LNCAP (cell line): ENCODE measurements at regions not wholly inside any gene's neighbourhood (a gene's known extent, or its start where the extent isn't known, plus 50 kb on each side); places are given as distances from the start of the nearest gene placed in this dataset.

Experiments used
- TF ChIP-seq, protein P1 (sequence below): fragments of 450-650 bp; IDR thresholded peaks from 2 replicates; pipeline ENCODE4 v1.5.1; 2017; ENCODE audit warnings: mild to moderate bottlenecking

DNA sequence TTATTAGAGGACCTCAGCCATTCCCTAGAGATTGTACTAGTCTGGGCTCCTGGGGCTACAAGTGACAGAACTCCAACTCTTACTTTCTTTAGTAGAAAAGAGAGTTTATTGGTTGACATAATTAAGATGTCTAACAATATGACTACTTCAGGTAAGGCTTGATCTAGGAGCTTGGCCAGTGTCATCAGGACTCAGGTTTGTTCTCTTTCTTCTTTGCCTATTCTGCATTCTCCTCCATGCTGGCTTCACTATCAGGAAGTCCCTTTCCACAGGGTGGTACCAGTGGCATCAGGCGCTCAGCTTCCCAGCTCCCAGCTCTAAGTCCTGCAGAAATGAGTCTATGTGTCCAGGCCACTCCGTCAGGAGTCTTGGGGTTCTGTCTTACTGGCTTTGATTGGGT, 286.1 kb upstream of the EEF2KMT start:
- TF ChIP-seq, protein P1, sequence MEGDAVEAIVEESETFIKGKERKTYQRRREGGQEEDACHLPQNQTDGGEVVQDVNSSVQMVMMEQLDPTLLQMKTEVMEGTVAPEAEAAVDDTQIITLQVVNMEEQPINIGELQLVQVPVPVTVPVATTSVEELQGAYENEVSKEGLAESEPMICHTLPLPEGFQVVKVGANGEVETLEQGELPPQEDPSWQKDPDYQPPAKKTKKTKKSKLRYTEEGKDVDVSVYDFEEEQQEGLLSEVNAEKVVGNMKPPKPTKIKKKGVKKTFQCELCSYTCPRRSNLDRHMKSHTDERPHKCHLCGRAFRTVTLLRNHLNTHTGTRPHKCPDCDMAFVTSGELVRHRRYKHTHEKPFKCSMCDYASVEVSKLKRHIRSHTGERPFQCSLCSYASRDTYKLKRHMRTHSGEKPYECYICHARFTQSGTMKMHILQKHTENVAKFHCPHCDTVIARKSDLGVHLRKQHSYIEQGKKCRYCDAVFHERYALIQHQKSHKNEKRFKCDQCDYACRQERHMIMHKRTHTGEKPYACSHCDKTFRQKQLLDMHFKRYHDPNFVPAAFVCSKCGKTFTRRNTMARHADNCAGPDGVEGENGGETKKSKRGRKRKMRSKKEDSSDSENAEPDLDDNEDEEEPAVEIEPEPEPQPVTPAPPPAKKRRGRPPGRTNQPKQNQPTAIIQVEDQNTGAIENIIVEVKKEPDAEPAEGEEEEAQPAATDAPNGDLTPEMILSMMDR: no peak

DNA sequence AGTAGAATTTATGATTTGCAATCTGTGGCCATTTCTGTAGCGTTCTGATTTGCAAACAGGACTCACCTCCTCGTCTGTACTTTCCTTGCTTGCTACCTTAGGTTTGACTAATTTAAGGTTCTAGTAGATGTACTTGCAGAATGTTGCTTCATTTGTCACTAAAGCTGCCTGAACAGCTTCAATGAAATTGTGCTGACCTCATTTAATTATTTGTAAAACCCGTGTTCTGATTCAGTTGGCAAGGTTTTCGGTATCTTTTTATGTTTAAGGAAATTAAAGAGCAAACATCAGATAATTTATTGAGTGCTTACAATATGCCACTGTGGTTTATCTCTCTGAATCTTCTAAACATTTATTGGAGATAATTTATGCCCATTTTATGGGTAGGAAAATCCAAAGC, 284.9 kb upstream of the EEF2KMT start:
- TF ChIP-seq, protein P1: no peak

DNA sequence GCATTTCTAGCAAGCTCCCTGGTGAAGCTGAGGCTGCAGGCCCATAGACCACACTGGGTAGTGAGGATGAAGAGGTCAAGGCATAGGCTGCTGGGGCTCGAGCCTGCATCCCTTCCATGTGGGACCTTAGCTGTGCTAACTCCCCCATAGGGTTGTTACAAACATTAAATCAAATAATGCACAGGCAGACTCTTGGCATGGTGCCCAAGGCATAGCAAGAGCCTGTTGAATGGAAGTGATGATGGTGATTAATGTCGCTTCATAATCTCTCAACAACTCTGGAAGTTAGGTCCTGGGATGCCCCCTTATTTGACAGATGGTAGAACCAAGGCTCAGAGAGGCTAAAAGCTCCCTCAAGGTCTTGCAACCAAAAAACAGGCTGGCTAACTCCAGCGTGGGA, 283.9 kb upstream of the EEF2KMT start:
- TF ChIP-seq, protein P1: no peak

DNA sequence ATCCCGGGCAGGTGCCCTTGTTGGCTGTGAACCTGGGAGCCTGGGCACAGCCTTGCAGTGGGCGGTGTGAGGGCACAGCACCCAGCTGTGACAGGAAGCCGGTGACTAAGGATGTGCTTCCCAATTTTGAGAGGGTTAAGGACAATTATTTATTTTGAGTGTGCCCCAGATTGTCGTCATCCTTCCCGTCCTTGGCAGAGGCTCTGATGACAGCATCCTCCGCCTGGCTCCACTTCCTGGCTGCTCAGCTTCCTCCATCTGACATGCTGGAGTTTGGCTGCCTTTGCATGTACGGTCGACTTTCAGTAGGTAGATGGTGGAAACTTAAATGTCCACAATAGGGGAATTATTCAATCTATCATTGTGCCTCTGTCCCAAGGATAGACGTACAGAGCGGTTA, 282.4 kb upstream of the EEF2KMT start:
- TF ChIP-seq, protein P1: no peak

DNA sequence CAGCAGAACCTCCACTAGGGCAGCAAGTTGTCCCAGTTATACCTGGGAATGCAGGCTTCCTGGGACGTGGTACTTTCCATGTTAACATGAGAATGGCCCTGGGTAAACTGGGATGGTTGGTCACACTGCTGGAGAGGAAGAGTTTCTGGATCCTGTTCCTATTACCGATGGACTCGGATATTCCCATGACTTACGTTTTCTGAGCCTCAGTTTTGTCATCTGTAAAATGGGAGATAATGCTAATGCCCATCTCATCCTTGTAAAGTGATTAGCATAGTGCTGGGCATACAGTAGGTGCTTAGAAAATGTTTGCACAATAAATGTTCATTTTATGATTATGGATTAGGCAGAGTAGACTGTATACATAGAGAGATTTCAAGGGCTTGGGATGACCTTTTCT, 280.9 kb upstream of the EEF2KMT start:
- TF ChIP-seq, protein P1: no peak

DNA sequence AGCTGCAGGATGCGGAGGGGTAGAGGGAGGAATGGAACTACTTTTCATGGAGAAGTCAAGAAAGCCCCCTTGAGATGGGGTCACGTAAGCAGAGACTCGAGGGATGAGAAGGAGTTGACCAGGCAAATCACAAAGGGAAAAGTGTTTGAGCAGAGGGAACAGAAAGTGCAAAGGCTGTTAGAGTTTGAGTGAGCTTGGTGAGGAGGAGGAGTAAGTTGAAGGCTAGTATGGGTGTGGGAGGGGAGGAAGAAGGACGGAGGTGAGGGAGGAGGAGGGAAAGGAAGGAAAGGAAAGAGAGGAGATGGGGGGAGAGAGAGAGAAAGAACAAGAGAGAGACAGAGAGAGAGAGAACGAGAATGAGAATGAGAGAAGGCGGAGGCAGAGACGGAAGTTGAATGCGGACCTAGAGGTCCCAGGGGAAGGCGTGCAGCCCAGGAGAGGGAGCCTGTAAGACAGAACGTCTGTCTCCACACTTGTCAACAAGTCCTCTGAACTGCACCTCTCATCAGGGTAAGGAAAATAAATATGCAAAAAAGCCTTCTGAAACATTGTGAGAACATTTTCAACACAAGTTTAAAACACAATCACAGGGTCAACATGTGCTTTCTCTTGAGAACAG, 279.8 kb upstream of the EEF2KMT start:
- TF ChIP-seq, protein P1: no peak

DNA sequence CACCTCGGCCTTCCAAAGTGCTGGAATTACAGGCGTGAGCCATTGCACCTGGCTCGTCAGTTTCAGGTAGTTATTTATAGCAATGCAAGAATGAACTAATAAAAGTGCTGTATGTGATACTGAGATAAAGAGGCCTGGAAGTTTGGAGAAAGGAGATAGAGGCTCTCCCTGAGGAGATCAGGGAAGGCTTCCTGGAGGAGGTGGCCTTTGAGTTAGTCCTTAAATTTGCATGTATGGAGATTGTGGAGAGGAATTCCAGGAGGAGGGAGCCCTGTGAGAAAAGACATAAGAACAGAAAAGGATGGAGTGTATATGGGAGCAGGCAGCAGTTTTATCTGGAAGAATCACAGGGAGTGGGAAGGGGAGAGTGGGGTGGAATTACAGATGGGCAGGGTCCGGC, 276.6 kb upstream of the EEF2KMT start:
- TF ChIP-seq, protein P1: no peak

DNA sequence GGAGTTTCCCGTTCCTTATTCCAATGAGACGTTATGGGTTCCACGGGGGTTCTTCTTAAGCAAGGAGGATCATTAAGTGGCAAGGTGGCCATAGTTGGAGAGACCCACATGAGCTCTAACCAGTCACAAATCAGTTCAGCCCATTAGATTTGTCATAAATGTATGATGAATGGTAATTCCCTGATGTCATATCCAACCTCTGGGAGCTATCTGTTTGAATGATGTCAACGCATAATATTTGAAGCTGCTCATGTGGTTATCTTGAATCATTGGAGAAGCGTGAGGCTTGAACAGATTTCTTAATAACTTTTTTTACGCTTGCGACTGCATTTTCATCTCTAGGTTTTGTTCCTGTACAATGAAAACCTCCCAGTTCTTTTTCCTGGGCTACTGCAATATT, 270.4 kb upstream of the EEF2KMT start:
- TF ChIP-seq, protein P1: no peak
